Stimulated activated CD4-positive, alpha-beta T cell treated with anti-CD3 and anti-CD28 coated beads, TNF-alpha, amount 100 ng/mL, for 24 hours (primary cell): ENCODE measurements at regions not wholly inside any gene's neighbourhood (a gene's known extent, or its start where the extent isn't known, plus 50 kb on each side); places are given as distances from the start of the nearest gene placed in this dataset.
"Not testable (repeated sequence)": the region's sequence is repeated elsewhere in the genome, so short reads cannot be mapped to it uniquely, and the experiment has no call there.

ENCODE experiments used
- DNase-seq, 3 experiments: peaks; one replicate each; pipeline ENCODE4 v3.0.0-alpha.2; 2020; ENCODE audit warnings: low read depth in 3 of 3

DNA sequence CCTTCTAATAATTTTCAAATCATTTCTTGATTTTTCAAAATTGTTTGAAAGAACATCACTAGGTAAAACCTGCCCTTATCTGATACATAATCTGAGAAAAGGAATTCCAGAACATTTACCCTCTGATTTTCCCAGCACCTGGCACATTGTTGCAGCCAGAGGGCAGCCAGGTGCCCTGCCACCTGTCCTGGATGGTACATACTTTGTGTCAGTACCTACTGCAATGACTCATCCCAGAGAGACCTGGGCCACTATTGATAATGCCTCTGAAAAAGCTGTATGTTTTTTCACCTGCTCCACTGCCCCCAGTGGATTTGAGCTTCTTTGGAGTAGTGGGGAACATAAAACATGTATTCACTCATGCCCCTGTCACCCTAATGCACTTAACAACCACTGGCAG, 648.9 kb upstream of the GBE1 start:
- no peak for DNase-seq

DNA sequence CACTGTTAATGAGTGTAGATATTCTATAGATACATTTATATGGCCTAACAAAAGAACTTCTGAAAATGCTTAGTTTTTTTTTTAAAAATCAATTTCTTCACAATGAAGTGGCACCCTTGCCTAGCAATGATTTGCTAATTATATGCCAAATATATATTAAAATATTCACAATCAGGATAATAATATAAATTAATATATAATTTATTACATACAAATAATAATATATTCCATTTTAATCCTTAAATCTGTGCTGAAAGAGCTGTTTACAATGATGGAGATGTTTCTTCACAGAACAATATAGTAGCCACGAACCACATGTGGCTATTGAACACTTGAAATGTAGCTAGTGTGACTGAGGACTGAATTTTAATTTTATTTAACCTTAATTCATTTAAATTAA, 648.4 kb upstream of the GBE1 start:
- no peak for DNase-seq

DNA sequence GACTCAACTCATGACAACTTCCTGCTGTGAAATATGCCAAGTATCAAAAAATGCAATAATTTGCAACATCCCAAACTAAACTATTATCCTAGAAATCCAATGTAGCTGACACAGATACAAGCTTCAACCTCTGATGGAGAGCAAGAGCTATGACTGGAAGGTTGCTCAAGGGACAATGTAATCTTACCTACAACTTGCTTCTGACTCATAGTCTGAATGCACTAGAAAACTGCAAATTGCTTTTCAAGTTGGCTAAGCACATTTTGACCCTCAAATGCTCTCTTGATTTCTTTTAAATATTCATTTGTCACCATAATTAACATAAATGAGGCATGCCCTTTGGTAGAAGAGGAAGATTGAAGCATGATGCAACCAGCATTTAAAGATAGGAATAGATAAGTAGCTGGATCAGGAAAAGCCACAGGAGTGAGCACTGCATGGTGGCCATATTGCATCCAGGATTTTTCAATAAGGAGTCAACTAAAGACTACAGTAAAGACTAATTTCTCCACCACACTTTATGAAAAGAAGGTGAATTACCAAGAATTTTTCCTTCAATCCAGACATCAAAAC, 630.8 kb upstream of the GBE1 start:
- DNase-seq: no peak

DNA sequence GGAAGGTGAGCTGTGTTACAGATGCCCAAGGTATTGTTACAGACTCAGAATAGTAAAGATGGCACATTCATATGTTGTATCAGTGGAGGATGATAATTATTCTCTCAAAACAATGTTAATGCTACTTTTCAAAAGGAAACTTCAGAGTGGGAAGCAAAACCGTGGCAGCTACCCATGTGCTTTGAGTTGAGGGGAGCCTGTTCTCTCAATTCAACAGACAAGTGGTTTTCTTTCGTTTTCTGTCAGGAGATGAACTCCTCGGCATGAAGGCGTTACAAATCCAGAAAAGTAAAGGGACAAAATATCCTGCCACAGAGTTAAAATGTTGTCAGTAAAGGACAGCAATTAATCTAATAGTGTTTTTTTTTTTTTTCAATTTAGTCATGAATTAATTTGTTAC, 629.4 kb upstream of the GBE1 start:
- no peak for DNase-seq

DNA sequence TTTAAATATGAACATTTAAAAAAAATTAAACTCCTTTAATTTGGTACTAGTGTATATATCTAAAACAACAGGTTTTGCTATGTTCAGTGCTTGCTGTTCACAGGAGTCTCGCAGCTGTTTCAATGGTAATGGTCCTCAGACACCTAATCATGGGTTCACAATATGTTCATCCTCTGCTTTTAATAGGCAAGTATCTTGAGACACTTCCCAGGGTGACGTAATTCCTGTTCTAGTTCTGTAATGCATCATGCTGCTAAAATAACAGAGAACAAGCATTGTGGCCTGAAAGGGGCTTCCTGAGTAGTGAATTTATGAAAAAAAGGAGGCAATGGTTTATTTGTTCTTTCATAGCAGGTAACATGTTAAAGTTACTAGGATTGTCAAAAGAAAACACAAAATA, 625.2 kb upstream of the GBE1 start:
- DNase-seq: no peak

DNA sequence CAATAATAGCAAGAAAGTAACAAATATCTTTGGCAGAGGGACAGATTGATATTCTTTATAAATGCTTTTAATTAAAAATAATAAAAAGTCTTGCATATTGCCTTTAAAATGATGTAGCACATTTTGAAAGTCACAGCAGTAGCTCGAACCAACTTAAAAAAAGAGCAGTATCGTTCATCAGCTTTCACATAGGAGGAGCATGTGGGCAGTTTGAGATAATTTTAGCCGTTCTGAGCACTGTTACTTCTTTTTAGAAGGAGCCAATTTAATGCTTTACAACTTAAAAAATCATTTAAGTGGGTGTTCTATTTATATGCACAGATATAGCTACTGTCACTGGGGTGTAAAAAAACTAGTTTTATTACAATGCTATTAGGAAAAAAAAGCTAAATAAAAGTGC, 622.7 kb upstream of the GBE1 start:
- no peak for DNase-seq

DNA sequence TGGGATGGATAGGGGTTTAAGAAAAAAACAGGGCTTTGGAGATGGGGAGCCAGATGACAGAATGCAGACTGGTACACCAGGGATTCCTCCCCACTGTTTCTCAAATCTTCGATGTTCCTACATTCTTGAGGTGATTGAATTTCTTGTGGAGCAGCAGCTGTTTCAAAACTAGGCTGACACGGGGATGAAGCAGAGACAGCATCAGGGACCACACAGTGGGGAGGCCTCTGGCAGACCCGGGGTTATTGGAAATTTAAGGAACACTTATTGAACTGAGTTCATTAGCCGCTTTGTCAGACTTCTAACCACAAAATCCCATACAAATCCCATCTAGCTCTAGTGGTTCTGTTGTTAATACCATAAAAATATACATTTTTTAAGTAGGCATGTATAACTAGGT, 621.4 kb upstream of the GBE1 start:
- DNase-seq: no peak

DNA sequence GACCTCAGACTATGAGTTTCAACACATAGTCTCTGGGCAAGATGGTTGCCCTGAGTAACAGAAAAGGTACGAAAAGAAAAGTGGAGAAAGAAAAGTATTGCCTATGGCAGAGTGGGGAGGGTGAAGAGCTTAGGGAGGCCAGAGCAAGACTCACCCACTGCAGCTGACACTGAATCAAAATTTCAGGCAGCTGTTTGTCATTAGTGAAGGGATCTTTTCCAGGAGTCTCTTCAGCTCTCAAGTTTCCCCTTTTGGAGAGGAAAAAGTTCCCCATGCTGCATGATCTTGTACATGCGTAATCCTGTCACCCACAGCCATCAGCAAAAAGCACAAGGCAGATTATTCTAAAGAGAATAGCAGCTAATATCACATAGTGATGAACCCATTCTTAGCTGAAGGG, 616.9 kb upstream of the GBE1 start:
- DNase-seq: no peak

DNA sequence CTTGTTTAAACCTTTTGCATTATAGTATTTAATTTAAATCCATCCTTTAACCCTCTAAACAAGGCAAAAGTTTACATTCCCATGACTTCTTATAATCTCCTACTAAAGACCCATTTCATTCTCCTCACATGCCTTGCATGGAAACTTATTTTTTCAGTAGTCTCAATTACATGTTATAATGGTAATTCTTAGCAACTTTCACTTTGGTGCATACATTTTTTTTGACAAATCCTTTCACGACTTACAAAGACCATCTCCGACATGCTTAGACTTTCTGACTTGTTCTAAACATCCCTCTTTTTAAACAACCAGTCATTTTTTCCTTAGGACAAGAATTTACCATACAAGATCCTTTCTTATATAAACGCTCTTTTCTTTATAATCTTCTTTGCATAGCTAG, 615.4 kb upstream of the GBE1 start:
- DNase-seq: no peak

DNA sequence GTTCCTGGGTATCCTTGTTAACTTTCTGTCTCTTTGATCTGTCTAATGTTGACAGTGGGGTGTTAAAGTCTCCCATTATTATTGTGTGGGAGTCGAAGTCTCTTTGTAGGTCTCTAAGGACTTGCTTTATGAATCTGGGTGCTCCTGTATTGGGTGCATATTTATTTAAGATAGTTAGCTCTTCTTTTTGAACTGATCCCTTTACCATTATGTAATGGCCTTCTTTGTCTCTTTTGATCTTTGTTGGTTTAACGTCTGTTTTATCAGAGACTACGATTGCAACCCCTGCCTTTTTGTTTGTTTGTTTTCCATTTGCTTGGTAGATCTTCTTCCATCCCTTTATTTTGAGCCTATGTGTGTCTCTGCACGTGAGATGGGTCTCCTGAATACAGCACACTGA, 612.4 kb upstream of the GBE1 start:
- DNase-seq: not testable (repeated sequence)

DNA sequence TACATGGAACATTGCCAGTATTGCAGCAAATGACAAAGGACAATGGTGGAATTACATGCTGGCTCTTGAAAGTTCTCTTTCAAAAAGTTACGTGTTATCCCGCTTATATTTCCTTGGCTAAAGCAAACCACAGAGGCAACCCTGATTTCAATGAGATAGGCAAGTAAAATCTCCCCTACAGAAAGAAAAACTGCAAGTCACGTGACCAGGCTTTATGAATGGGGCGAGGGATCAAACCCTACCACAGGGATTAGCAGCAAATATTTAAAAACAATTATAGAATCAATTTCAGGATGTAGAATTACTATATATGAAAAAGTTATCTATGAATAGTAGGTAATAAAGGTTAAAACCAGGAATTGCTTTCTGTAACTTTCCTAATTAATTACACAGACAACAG, 603.4 kb upstream of the GBE1 start:
- no peak for DNase-seq

DNA sequence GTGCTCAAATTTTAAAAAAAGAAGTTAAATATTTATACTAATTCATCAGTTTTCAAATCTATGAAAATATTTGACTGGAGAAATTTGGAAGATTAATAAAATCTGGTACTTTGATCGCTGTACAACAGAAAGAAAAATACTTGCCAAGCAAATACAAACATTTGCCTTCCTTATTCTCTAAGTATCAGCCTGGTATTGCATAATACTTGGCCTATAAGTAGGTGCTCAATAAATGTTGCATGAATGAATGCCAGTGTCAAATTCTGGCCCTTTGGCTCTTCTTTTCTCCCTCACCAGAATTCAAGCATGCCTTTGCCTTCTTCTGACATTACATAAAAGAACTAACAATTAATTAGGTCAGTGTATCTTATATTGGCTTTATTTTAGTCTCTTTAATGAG, 601.7 kb upstream of the GBE1 start:
- DNase-seq: no peak

DNA sequence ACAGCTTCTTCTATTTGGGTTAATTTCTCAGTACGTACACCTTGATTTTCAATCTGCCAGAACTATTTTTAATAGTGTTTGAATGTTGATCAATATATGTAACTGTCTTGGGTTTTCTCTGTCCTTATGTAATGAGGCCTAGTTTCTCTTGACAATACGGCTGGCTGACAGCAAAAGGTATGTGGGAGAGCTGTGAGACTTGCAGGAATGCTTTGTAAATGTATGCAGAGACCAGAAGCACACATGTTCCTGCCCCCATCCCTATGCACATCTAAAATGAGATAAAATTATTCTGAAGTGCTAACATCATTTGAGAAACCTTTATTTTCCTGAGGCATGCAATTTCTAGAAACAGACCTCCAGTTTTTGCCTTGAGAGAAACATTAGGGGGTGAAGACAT, 593.8 kb upstream of the GBE1 start:
- no peak for DNase-seq

DNA sequence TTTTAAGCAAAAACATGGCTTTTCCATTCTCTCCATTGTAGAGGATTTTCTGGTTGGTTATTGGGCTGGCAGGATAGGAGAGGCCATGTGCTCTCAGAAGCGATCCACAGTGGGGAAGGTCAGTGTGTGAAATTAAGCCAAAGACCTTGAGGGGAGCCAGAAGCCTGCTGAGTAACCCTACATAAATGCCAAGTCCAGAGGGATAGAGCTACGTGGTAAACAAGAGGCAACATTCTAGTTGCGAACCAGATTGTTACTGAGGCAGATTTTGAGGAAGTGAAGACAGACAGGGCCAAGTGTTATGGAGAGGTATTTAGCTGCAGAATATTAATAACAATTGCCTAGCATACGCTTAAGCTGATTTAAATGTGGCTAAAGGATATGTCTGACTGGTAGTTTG, 592.8 kb upstream of the GBE1 start:
- no peak for DNase-seq

DNA sequence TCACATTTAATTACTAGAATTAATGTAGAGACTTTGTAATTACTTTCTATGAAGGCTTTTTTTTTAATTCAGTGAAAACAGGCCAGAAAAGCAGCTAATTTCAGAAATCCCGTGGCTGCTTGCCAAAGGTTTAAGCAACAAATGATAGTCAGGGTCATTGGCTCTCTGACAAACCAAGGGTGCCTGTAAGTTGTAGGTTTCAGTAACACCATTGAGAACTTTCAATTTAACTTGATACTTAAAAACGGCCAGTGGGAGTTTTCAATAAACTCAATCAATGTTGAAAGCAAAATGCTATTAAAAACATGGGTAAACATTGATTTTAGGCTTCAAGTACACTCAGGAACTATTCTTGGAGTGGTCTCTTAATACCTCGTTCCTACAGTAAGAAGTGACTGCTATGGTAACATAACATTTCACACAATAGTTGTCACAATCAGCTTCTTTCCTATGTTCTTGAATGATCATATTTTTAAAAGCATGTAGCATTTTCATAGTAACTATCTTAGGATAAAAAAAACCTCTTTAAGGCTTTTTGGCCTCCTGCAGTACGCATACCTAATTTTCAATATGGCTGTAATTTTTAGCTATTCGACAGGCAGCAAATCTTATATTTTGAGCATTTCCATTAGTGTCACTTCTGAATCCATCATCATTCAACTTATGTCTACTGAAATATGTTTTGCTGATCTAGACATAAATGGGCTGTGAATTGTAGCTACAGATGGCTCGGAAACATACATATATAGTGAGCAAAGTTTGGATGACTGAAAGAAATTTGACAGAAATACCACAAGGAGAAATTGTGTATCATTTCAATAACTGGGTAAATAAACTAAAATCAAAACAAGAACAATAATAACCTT, 592.1 kb upstream of the GBE1 start:
- no peak for DNase-seq

DNA sequence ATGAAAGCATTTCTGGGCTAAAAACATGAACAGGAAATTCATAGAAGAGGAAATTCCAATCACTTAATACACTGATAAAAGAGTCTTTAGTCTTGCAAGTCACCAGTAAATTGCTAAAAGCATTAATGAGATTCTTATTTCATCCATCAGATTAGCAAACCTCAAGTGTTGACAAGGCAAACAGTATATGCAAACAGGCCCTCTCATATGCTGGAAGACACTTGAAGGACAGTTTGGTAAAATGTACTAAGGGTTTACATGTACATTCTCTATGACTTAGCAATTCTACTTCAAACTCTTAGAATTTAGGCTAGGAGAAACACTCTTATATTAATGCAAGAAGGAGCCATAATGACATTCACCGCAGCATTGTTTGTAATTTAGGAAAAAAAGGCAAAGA, 586.1 kb upstream of the GBE1 start:
- DNase-seq: no peak

DNA sequence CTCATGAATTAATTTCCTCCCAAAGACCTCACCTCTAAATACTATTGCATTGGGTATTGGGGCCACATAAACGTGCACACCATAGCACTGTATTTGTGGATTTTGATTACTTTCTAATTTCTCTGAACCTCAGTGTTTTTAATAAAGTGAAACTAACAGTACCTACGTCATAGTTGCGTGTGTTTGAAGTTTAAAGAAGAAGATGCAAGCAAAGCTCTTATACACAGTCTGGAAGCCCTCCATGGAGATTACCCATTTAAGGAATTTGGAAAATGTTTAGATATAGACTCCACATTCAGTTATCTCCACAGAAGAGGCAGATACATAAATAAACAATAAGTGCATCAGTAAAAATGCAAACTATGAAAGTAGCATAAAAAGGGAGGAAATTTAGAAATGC, 581.1 kb upstream of the GBE1 start:
- DNase-seq: no peak

DNA sequence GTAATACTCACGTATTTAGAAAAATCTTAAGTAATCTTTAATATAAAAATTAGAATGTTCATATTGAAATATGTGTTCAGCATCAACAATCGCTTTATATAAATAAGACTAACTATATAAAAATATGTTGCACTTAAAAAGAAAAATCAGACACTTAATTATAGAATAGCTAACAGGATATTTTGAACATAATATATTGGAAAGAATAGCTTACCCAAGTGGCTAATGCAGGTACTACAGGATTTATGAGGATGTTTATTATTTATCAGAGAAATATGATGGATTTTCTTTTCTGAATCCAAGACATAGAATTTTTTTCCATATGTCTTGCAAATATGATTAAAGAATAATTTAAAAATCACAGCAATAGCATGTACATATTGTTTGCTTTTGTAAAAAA, 567.9 kb upstream of the GBE1 start:
- DNase-seq: no peak

DNA sequence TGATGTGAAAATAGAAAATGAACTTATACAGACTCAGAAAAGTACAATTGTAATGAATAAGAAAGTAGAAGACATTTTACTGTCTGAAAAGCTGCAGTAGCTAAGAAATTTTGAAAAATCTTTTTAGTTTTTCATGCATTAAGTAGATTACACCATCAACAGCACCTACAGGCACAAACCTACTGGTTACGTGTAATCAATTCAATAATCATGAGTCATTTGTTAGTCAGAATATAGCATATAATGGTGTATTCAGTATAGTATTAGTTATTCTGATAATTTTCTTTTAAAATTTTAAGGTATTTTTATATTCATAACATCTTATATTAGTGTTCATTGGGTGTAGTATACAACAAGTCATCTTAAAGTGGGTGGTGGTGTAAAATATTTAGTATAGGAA, 550.5 kb upstream of the GBE1 start:
- DNase-seq: no peak

DNA sequence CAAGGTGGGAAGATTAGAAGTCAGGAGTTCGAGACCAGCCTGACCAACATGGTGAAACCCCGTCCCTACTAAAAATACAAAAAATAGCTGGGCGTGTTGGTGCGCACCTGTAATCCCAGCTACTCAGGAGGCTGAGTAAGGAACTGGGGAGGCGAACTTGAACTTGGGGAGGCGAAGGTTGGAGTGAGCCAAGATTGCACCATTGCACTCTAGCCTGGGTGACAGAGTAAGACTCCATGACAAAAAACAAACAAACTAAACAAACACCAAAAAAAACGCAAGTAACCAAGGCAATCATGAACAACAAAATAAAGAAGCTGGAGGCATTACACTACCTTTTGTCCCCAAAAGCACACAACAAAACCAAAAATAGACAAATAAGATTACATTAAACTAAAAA, 547.3 kb upstream of the GBE1 start:
- no peak for DNase-seq

DNA sequence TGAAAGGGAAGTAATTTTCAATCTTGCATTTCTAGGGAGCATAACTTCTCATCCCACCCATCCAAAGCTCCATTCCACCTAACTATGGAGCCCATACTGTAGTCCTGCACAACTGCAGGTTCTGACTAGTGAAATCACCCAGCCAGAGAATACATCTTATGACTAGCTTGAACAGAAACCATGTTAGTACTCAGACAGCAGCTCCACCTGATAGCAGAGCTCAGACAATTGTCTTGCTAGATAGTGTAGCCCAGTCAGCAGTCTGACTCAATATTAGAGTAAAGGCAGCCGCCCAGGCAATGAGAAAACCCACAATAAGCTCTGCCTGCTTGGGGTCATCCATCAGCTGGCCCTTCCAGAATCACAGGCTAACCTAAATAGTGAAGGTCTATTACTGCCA, 544.7 kb upstream of the GBE1 start:
- DNase-seq: no peak

DNA sequence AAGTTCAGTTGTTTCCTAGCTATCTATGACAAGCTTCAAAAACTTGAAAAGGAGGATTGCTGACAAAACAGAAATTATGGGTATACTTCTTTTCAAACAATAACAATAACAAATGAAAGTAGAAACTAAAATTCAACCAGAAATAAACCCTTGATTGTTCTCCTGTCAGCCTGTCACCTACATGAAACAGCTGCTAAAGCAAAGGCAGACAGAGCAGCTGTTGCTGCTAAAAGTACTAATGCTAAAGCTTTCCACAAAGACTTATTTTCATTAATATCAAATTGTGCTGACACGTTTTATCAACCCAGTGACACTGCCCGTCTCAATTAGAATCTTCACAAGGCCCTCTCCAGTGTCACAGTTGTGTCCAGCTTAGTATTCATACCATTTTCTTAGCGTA, 533.2 kb upstream of the GBE1 start:
- no peak for DNase-seq

DNA sequence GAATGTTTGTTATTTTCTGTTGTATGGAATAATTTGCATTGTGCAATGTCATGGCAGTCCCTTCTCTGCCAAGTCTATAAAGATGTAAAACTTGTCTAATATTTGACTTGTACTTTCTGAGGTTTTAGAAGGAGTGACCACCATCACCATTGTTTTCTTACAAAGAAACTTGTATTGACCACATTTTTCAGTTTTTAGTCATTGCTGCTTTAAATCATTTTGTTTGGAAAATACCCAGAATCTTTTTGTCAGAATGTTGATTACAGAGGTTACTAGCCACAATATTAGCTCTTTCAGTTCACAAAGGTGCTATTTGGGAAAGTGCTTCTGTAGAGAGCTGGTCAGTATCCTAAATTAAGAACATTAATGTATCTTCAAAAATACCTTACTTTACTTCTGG, 532.4 kb upstream of the GBE1 start:
- DNase-seq: no peak

DNA sequence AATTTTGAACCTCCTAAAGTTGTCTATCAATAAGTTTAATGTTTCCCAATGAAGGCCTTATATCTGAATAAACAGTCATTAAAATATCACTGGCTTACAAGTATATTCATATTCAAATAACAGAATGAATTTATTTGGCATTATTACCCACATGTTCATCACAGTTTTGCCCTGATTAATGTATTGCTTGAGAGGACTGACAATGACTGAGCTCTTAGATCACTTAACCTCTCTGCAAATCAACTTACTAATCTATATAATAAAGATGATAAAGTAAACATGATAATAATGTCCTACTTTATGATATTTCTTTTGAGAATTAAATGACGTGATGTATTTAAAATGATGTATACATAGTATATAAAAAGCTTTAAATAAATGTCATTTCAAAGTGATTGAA, 532.0 kb upstream of the GBE1 start:
- DNase-seq: no peak
